ENCODE measurements at regions not wholly inside any gene's neighbourhood (a gene's known extent, or its start where the extent isn't known, plus 50 kb on each side); places are given as distances from the start of the nearest gene placed in this dataset.

- ATAC-seq (no peak), DNase-seq (ENCODE audit: low spot score) (no peak)
- peaks cover 6% of the 10 kb centered on the region; the same call in 1 of the 2 replicates for H3K9me3 Mint-ChIP-seq
- H3K4me3 Mint-ChIP-seq = no peak overlapping the region
- no peak overlapping the region for H3K27ac Mint-ChIP-seq
- H3K27me3 Mint-ChIP-seq (ENCODE audit: low read depth) = no peaks in the 10 kb centered on the region
- CTCF ChIA-PET = interaction anchor here (0.7 kb wide), 1 partner anchor 1391 kb away, joined by 6 read pairs; no protein-coding TSS in a partner anchor
- POLR2A ChIA-PET = no interaction called here
- no peak for TF ChIP-seq TEAD1 (CRISPR knock-in tag; IDR thresholded peaks at IDR 0.05)
- no peak for TF ChIP-seq MLX (CRISPR knock-in tag; IDR thresholded peaks at IDR 0.05)
- no peak for TF ChIP-seq PREB (CRISPR knock-in tag; IDR thresholded peaks at IDR 0.05; ENCODE audit: borderline replicate concordance)
- TF ChIP-seq STAT6 (CRISPR knock-in tag; conservative IDR thresholded peaks at IDR 0.05; ENCODE audit: low read depth) = no peak
- no peak for TF ChIP-seq ZNF232 (CRISPR knock-in tag; IDR thresholded peaks at IDR 0.05)
- TF ChIP-seq JAZF1 (CRISPR knock-in tag; IDR thresholded peaks at IDR 0.05) = no peak
- no peak for TF ChIP-seq AFF4 (CRISPR knock-in tag; IDR thresholded peaks at IDR 0.05; ENCODE audit: borderline replicate concordance)
- no peak for TF ChIP-seq ZMAT4 (CRISPR knock-in tag; IDR thresholded peaks at IDR 0.05)
- peaks cover 9% of the 10 kb centered on the region for H3K4me1 Mint-ChIP-seq
- peaks cover 3% of the 10 kb centered on the region; the same call in 1 of the 2 replicates for H3K36me3 Mint-ChIP-seq
Measured at GRCh38 chr13:80149736-80150135, 191.2 kb downstream of the SPRY2 start.

GRCh38 chr13:80145171-80145690, 195.7 kb downstream of the SPRY2 start:
- POLR2A ChIA-PET = no interaction called here
- TF ChIP-seq PRRX2 (CRISPR knock-in tag; IDR thresholded peaks at IDR 0.05) (no peak), NR2C2 (CRISPR knock-in tag; IDR thresholded peaks at IDR 0.05) (no peak), CTCF (IDR thresholded peaks at IDR 0.05) (no peak), RELA (CRISPR knock-in tag; IDR thresholded peaks at IDR 0.05; ENCODE audit: borderline replicate concordance) (no peak), IRF2 (CRISPR knock-in tag; IDR thresholded peaks at IDR 0.05; ENCODE audit: borderline replicate concordance, low read depth) (no peak), MYBL2 (CRISPR knock-in tag; IDR thresholded peaks at IDR 0.05) (no peak), GTF2I (CRISPR knock-in tag; conservative IDR thresholded peaks at IDR 0.05) (no peak), USF2 (CRISPR knock-in tag; IDR thresholded peaks at IDR 0.05) (no peak), ATF6 (CRISPR knock-in tag; IDR thresholded peaks at IDR 0.05) (no peak)
- CTCF ChIA-PET = no interaction called here
- Mint-ChIP-seq H3K36me3 (no peaks in the 10 kb centered on the region), H3K27me3 (ENCODE audit: low read depth) (no peaks in the 10 kb centered on the region), H3K4me1 (peaks cover 15% of the 10 kb centered on the region), H3K4me3 (no peak overlapping the region), H3K9me3 (no peaks in the 10 kb centered on the region), H3K27ac (no peak overlapping the region)
- DNase-seq (ENCODE audit: low spot score) (no peak), ATAC-seq (no peak)
